Spleen (tissue), 7 donors: ENCODE measurements at regions not wholly inside any gene's neighbourhood (a gene's known extent, or its start where the extent isn't known, plus 50 kb on each side); places are given as distances from the start of the nearest gene placed in this dataset.

Source experiments
- POLR2AphosphoS5 ChIP-seq, 3 donors: sonication (generic); formaldehyde crosslinking; IDR thresholded peaks; one replicate each; pipeline ENCODE4 v1.5.1; 2017; ENCODE audit warnings: antibody characterized with exemption in 3 of 3
- TF ChIP-seq, protein P1 (sequence below), 11 experiments: fragments of 200-600 bp in 7 of 11; fragments of 450-650 bp in 4 of 11; sonication (generic) in 4 of 11; IDR thresholded peaks in 8 of 11; conservative IDR thresholded peaks in 3 of 11; 1 replicate in 7 of 11; 2 replicates in 4 of 11; pipeline versions ENCODE4 v1.4.0 to v1.8.0; 2016 to 2021; ENCODE audit warnings: antibody characterized with exemption in 11 of 11, inconsistent platforms in 4 of 11, mild to moderate bottlenecking in 1 of 11
- donor health status: DM: no; HTN: no; CAD: no; lungs with moderate emphysema.
- donor health status: DM: no; HTN: no; CAD: no.
- donor health status: DM: no; HTN: no; CAD: no.

DNA sequence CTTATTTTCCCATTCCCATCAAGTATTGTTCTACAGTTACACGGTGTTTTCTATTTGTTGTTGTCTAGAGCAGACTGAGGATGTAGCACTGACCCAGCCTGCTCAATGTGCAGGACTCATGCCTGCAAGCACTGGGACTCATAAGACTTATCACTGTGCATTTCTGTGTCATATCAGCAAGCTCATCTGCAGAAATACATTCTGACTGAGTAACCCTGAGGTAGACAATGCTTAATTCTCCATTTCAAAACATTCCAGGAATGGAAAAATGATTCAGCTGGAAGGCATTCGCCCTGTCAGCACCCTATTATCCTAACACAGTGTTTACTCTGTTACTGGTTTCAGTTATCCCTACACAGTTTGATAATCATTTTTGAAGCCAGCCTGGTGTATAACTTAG lies 2506.4 kb downstream of the PCDH9 start:
- TF ChIP-seq, protein P1, sequence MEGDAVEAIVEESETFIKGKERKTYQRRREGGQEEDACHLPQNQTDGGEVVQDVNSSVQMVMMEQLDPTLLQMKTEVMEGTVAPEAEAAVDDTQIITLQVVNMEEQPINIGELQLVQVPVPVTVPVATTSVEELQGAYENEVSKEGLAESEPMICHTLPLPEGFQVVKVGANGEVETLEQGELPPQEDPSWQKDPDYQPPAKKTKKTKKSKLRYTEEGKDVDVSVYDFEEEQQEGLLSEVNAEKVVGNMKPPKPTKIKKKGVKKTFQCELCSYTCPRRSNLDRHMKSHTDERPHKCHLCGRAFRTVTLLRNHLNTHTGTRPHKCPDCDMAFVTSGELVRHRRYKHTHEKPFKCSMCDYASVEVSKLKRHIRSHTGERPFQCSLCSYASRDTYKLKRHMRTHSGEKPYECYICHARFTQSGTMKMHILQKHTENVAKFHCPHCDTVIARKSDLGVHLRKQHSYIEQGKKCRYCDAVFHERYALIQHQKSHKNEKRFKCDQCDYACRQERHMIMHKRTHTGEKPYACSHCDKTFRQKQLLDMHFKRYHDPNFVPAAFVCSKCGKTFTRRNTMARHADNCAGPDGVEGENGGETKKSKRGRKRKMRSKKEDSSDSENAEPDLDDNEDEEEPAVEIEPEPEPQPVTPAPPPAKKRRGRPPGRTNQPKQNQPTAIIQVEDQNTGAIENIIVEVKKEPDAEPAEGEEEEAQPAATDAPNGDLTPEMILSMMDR (IDR thresholded peaks at IDR 0.05 in 8 of 11, conservative IDR thresholded peaks at IDR 0.05 in 3 of 11) = no peak
- TF ChIP-seq POLR2AphosphoS5 (IDR thresholded peaks at IDR 0.05) = no peak
